GM23338 (cell line): ENCODE measurements at regions not wholly inside any gene's neighbourhood (a gene's known extent, or its start where the extent isn't known, plus 50 kb on each side); places are given as distances from the start of the nearest gene placed in this dataset.

Experiments used
- ATAC-seq: fragments of 200-7000 bp; cut with Tn5 transposase; 3 replicates; pipeline ENCODE4 v1.9.1; 2020
- DNase-seq: peaks from one replicate; pipeline ENCODE4 v3.0.0-alpha.2; 2015; ENCODE audit warnings: low spot score
- H2AFZ ChIP-seq: fragments of 200-600 bp; sonication (generic); 2 replicates; pipeline ENCODE4 v1.8.0; 2016; ENCODE audit warnings: antibody characterized with exemption, mild to moderate bottlenecking, moderate library complexity
- H3F3A ChIP-seq: fragments of 200-600 bp; sonication (generic); replicated peaks from 2 replicates; pipeline ENCODE4 v1.8.0; 2017; ENCODE audit warnings: antibody characterized with exemption, mixed run types, low read depth
- H3K27ac ChIP-seq: fragments of 200-600 bp; sonication (generic); 2 replicates; pipeline ENCODE4 v1.6.1; 2016; ENCODE audit warnings: low read depth
- H3K27me3 ChIP-seq: fragments of 200-600 bp; sonication (generic); 2 replicates; pipeline ENCODE4 v1.8.0; 2016; ENCODE audit warnings: mild to moderate bottlenecking, mixed run types, moderate library complexity; ENCODE audit not compliant: insufficient read depth
- H3K36me3 ChIP-seq: fragments of 200-600 bp; sonication (generic); 2 replicates; pipeline ENCODE4 v1.8.0; 2016; ENCODE audit warnings: mild to moderate bottlenecking; ENCODE audit not compliant: insufficient read depth
- H3K4me1 ChIP-seq: fragments of 200-600 bp; sonication (generic); 2 replicates; pipeline ENCODE4 v1.8.0; 2016; ENCODE audit warnings: mild to moderate bottlenecking, moderate library complexity; ENCODE audit not compliant: insufficient read depth
- H3K4me2 ChIP-seq: fragments of 200-600 bp; sonication (generic); 2 replicates; pipeline ENCODE4 v1.7.1; 2017; ENCODE audit warnings: mixed run types
- H3K4me3 ChIP-seq: fragments of 200-600 bp; sonication (generic); 2 replicates; pipeline ENCODE4 v1.6.1; 2016; ENCODE audit warnings: mixed run types
- H3K79me2 ChIP-seq: fragments of 200-600 bp; sonication (generic); replicated peaks from 2 replicates; pipeline ENCODE4 v1.8.0; 2017; ENCODE audit warnings: mild to moderate bottlenecking; ENCODE audit not compliant: insufficient read depth
- H3K9me2 ChIP-seq: fragments of 200-600 bp; sonication (generic); 2 replicates; pipeline ENCODE4 v1.8.0; 2017; ENCODE audit not compliant: insufficient read depth
- H4K20me1 ChIP-seq: fragments of 200-600 bp; sonication (generic); replicated peaks from 2 replicates; pipeline ENCODE4 v1.8.0; 2017; ENCODE audit warnings: mild to moderate bottlenecking; ENCODE audit not compliant: insufficient read depth
- H3K27ac Mint-ChIP-seq: 2 replicates; pipeline ENCODE4 v1.8.0; 2020; ENCODE audit warnings: inconsistent platforms, mild to moderate bottlenecking, moderate library complexity, mixed read lengths
- H3K27me3 Mint-ChIP-seq: 3 replicates; pipeline ENCODE4 v1.8.0; 2022; ENCODE audit warnings: low read depth, mild to moderate bottlenecking, moderate library complexity, mixed read lengths, inconsistent platforms; ENCODE audit not compliant: insufficient read depth, poor library complexity
- H3K36me3 Mint-ChIP-seq: 3 replicates; pipeline ENCODE4 v1.8.0; 2021; ENCODE audit warnings: low read depth, mild to moderate bottlenecking, inconsistent platforms, moderate library complexity, mixed read lengths
- H3K4me1 Mint-ChIP-seq: 3 replicates; pipeline ENCODE4 v1.8.0; 2020; ENCODE audit warnings: mild to moderate bottlenecking, inconsistent platforms, mixed read lengths
- H3K4me3 Mint-ChIP-seq: 3 replicates; pipeline ENCODE4 v1.8.0; 2021; ENCODE audit warnings: moderate library complexity, mild to moderate bottlenecking, inconsistent platforms, mixed read lengths
- H3K9me3 Mint-ChIP-seq: 3 replicates; pipeline ENCODE4 v1.8.0; 2020; ENCODE audit warnings: moderate library complexity, mild to moderate bottlenecking, inconsistent platforms, mixed read lengths
- CREB1 ChIP-seq: fragments of 250-450 bp; sonication (Bioruptor Pico); IDR thresholded peaks from 2 replicates; pipeline ENCODE4 v1.5.0; 2020; ENCODE audit warnings: low read depth, mild to moderate bottlenecking, moderate library complexity
- EZH2 ChIP-seq: fragments of 200-600 bp; sonication (generic); IDR thresholded peaks from one replicate; pipeline ENCODE4 v1.8.0; 2017; ENCODE audit warnings: antibody characterized with exemption, mild to moderate bottlenecking, low read depth; ENCODE audit not compliant: unreplicated experiment
- EZH2phosphoT487 ChIP-seq: fragments of 200-600 bp; sonication (generic); IDR thresholded peaks from one replicate; pipeline ENCODE4 v1.8.1; 2018; ENCODE audit warnings: antibody characterized with exemption; ENCODE audit not compliant: unreplicated experiment
- JUNB ChIP-seq: IDR thresholded peaks from one replicate; pipeline ENCODE4 v1.6.1; 2016; ENCODE audit warnings: antibody characterized with exemption; ENCODE audit not compliant: unreplicated experiment
- NANOG ChIP-seq: IDR thresholded peaks from 2 replicates; pipeline ENCODE4 v1.6.1; 2016; ENCODE audit warnings: antibody characterized with exemption, borderline replicate concordance
- POLR2AphosphoS5 ChIP-seq: IDR thresholded peaks from 2 replicates; pipeline ENCODE4 v1.6.1; 2016; ENCODE audit warnings: antibody characterized with exemption, low read depth
- STAT1 ChIP-seq: IDR thresholded peaks from one replicate; pipeline ENCODE4 v1.6.1; 2016; ENCODE audit warnings: antibody characterized with exemption; ENCODE audit not compliant: unreplicated experiment
- ZNF114 ChIP-seq: fragments of 250-450 bp; sonication (Bioruptor Pico); IDR thresholded peaks from 2 replicates; pipeline ENCODE4 v1.5.0; 2020; ENCODE audit warnings: mild to moderate bottlenecking, moderate library complexity
- ZNF331 ChIP-seq: fragments of 250-450 bp; sonication (Bioruptor Pico); IDR thresholded peaks from 2 replicates; pipeline ENCODE4 v1.5.0; 2020; ENCODE audit warnings: low read depth, mild to moderate bottlenecking, moderate library complexity
- TF ChIP-seq, protein P1 (sequence below): IDR thresholded peaks from 2 replicates; pipeline ENCODE4 v1.6.1; 2016; ENCODE audit warnings: antibody characterized with exemption
- TF ChIP-seq, protein P2 (sequence below), 2 experiments: fragments of 200-600 bp in 1 of 2; sonication (generic) in 1 of 2; conservative IDR thresholded peaks; 2 replicates each; pipeline versions ENCODE4 v1.5.1 to v1.6.1; 2016 to 2017; ENCODE audit warnings: antibody characterized with exemption in 2 of 2, low read depth in 2 of 2, mild to moderate bottlenecking in 2 of 2, moderate library complexity in 1 of 2
- TF ChIP-seq, protein P3 (sequence below): IDR thresholded peaks from one replicate; pipeline ENCODE4 v1.6.1; 2018; ENCODE audit warnings: antibody characterized with exemption; ENCODE audit not compliant: unreplicated experiment

DNA sequence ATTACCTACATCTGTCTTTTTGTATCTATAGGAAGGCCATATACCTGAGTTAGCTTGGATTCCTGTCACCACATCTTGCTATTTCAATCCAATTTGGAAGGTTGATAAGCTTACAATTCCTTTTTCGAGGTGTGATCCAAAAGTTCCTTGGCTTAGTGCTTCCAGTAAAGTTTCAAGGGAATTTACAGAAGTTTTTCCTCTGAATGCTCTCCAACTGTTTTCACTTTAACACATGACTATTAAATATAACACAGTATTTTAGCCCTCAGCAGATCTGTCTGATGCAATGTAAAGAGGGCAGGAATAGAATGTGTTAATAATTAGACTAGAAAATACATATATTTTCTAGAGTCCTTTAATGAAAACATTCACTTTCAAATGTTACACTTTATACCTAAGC lies 171.4 kb downstream of the DKK1 start:
- no peak overlapping the region for H3K4me3 Mint-ChIP-seq
- no peak overlapping the region for H2AFZ ChIP-seq

DNA sequence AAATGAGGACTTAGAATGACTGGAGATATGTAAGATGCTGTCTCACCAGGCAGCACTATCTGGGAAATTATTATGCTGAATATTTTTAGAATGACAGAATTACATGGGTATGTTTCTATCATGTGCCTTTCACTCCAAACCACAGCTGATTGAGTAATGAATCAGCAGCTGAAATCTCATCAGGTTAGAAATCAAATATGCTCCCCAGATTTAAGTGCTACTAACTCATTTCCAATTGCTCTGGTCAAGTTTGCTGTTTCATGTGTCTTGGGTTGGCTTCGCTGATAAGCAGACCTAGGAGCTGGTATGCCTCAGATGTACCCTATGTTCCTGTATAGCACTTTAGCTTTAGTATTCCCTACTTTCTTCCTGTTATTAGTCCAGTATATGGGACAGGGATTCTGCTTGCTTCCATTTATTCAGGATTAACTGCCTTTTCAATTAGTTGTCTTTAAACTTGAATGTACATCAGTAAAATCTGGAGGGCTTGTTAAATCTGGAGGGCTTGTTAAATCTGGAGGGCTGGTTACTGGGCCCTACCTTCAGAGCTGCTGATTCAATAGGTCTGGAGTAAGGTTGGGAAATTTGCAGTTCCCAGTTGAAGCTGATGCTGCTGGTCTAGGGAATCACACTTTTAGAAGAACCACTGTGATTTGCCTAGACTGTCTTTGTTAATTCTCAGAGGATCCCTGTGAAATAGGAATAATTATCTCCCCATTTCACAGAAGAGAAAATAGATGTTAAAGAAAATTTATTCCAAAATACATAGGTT lies 172.9 kb downstream of the DKK1 start:
- no peaks in the 10 kb centered on the region for H3F3A ChIP-seq
- Mint-ChIP-seq H3K36me3 (no peaks in the 10 kb centered on the region), H3K9me3 (no peaks in the 10 kb centered on the region), H3K4me1 (no peaks in the 10 kb centered on the region), H3K4me3 (no peak overlapping the region), H3K27ac (no peak overlapping the region), H3K27me3 (no peaks in the 10 kb centered on the region)
- H3K9me2 ChIP-seq, result no peaks in the 10 kb centered on the region
- no peaks in the 10 kb centered on the region for H3K79me2 ChIP-seq
- no peaks in the 10 kb centered on the region for H4K20me1 ChIP-seq
- H3K27ac ChIP-seq, result no peak overlapping the region
- no peaks in the 10 kb centered on the region for H3K27me3 ChIP-seq
- no peak overlapping the region for H3K4me3 ChIP-seq
- ATAC-seq, result no peak
- no peak for DNase-seq
- no peak overlapping the region; the same call in 1 of the 2 replicates for H2AFZ ChIP-seq
- no peaks in the 10 kb centered on the region for H3K36me3 ChIP-seq
- no peaks in the 10 kb centered on the region for H3K4me1 ChIP-seq
- H3K4me2 ChIP-seq, result no peak overlapping the region
- TF ChIP-seq EZH2 (no peak), NANOG (no peak), CREB1 (CRISPR knock-in tag) (no peak), EZH2phosphoT487 (no peak), STAT1 (no peak), ZNF114 (CRISPR knock-in tag) (no peak), JUNB (no peak), POLR2AphosphoS5 (no peak), ZNF331 (no peak)
- TF ChIP-seq, protein P1, sequence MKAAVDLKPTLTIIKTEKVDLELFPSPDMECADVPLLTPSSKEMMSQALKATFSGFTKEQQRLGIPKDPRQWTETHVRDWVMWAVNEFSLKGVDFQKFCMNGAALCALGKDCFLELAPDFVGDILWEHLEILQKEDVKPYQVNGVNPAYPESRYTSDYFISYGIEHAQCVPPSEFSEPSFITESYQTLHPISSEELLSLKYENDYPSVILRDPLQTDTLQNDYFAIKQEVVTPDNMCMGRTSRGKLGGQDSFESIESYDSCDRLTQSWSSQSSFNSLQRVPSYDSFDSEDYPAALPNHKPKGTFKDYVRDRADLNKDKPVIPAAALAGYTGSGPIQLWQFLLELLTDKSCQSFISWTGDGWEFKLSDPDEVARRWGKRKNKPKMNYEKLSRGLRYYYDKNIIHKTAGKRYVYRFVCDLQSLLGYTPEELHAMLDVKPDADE, result no peak
- TF ChIP-seq, protein P2, sequence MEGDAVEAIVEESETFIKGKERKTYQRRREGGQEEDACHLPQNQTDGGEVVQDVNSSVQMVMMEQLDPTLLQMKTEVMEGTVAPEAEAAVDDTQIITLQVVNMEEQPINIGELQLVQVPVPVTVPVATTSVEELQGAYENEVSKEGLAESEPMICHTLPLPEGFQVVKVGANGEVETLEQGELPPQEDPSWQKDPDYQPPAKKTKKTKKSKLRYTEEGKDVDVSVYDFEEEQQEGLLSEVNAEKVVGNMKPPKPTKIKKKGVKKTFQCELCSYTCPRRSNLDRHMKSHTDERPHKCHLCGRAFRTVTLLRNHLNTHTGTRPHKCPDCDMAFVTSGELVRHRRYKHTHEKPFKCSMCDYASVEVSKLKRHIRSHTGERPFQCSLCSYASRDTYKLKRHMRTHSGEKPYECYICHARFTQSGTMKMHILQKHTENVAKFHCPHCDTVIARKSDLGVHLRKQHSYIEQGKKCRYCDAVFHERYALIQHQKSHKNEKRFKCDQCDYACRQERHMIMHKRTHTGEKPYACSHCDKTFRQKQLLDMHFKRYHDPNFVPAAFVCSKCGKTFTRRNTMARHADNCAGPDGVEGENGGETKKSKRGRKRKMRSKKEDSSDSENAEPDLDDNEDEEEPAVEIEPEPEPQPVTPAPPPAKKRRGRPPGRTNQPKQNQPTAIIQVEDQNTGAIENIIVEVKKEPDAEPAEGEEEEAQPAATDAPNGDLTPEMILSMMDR (conservative IDR thresholded peaks at IDR 0.05; ENCODE audit: low read depth in 2 of 2), result no peak
- TF ChIP-seq, protein P3, sequence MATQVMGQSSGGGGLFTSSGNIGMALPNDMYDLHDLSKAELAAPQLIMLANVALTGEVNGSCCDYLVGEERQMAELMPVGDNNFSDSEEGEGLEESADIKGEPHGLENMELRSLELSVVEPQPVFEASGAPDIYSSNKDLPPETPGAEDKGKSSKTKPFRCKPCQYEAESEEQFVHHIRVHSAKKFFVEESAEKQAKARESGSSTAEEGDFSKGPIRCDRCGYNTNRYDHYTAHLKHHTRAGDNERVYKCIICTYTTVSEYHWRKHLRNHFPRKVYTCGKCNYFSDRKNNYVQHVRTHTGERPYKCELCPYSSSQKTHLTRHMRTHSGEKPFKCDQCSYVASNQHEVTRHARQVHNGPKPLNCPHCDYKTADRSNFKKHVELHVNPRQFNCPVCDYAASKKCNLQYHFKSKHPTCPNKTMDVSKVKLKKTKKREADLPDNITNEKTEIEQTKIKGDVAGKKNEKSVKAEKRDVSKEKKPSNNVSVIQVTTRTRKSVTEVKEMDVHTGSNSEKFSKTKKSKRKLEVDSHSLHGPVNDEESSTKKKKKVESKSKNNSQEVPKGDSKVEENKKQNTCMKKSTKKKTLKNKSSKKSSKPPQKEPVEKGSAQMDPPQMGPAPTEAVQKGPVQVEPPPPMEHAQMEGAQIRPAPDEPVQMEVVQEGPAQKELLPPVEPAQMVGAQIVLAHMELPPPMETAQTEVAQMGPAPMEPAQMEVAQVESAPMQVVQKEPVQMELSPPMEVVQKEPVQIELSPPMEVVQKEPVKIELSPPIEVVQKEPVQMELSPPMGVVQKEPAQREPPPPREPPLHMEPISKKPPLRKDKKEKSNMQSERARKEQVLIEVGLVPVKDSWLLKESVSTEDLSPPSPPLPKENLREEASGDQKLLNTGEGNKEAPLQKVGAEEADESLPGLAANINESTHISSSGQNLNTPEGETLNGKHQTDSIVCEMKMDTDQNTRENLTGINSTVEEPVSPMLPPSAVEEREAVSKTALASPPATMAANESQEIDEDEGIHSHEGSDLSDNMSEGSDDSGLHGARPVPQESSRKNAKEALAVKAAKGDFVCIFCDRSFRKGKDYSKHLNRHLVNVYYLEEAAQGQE, result no peak

More for the DNA sequence above, 171.4 kb downstream of the DKK1 start:
- no peaks in the 10 kb centered on the region for H3K79me2 ChIP-seq
- no peaks in the 10 kb centered on the region for H3K9me3 Mint-ChIP-seq
- H3K27me3 ChIP-seq, result no peaks in the 10 kb centered on the region
- ATAC-seq (no peak), DNase-seq (no peak)
- H3K4me2 ChIP-seq, result no peak overlapping the region
- H3K36me3 Mint-ChIP-seq, result no peaks in the 10 kb centered on the region
- no peak overlapping the region for H3K27ac Mint-ChIP-seq
- H3K4me1 Mint-ChIP-seq, result no peaks in the 10 kb centered on the region
- H3K27me3 Mint-ChIP-seq, result no peaks in the 10 kb centered on the region
- H3F3A ChIP-seq, result no peaks in the 10 kb centered on the region
- H3K4me3 ChIP-seq, result no peak overlapping the region
- no peaks in the 10 kb centered on the region for H3K36me3 ChIP-seq
- TF ChIP-seq, protein P1, result no peak
- H3K9me2 ChIP-seq, result no peaks in the 10 kb centered on the region
- no peak overlapping the region for H3K27ac ChIP-seq
- no peaks in the 10 kb centered on the region for H4K20me1 ChIP-seq
- H3K4me1 ChIP-seq, result no peaks in the 10 kb centered on the region
